Kidney (tissue), 13 donors: ENCODE measurements at regions not wholly inside any gene's neighbourhood (a gene's known extent, or its start where the extent isn't known, plus 50 kb on each side); places are given as distances from the start of the nearest gene placed in this dataset.

Experiments
- DNase-seq, 5 donors: peaks; one replicate each; pipeline ENCODE4 v3.0.0-alpha.2; 2013 to 2020
- FAIRE-seq: peaks from 2 replicates; lab custom pipeline; 2012; peaks lifted over from hg19 to GRCh38; lab: Jason Lieb, UNC
- H3K27ac ChIP-seq, 2 donors: one replicate each; pipeline ENCODE4 v1.7.0; 2013; ENCODE audit warnings: low read depth in 2 of 2, low read length in 2 of 2, inconsistent platforms in 1 of 2
- H3K27me3 ChIP-seq: one replicate; pipeline ENCODE4 v1.7.1; 2013; ENCODE audit warnings: low read length, inconsistent platforms; ENCODE audit not compliant: control insufficient read depth, insufficient read depth
- H3K36me3 ChIP-seq, 3 donors: one replicate each; pipeline versions ENCODE4 v1.7.0 to v1.7.1; 2013; ENCODE audit warnings: low read length in 3 of 3, control low read depth in 1 of 3, inconsistent platforms in 1 of 3; ENCODE audit not compliant: insufficient read depth in 3 of 3, control insufficient read depth in 2 of 3
- H3K4me1 ChIP-seq, 3 donors: one replicate each; pipeline versions ENCODE4 v1.7.0 to v1.7.1; 2013; ENCODE audit warnings: low read length in 3 of 3, inconsistent platforms in 1 of 3, low read depth in 1 of 3; ENCODE audit not compliant: control insufficient read depth in 2 of 3, insufficient read depth in 2 of 3
- H3K4me3 ChIP-seq, 3 donors: one replicate each; pipeline versions ENCODE4 v1.7.0 to v1.8.1; 2013; ENCODE audit warnings: low read length in 3 of 3, control low read depth in 1 of 3, inconsistent platforms in 1 of 3
- H3K9ac ChIP-seq, 3 donors: one replicate each; pipeline versions ENCODE4 v1.7.0 to v1.7.1; 2013; ENCODE audit warnings: low read length in 3 of 3, control low read depth in 1 of 3, inconsistent platforms in 1 of 3
- H3K9me3 ChIP-seq, 3 donors: one replicate each; pipeline versions ENCODE4 v1.7.0 to v1.7.1; 2013; ENCODE audit warnings: low read length in 3 of 3, control low read depth in 1 of 3, inconsistent platforms in 1 of 3; ENCODE audit not compliant: control insufficient read depth in 2 of 3, insufficient read depth in 1 of 3
- CTCF ChIP-seq: IDR thresholded peaks from 3 replicates; pipeline ENCODE4 v1.5.1; 2012; ENCODE audit warnings: mild to moderate bottlenecking, moderate library complexity, borderline replicate concordance; ENCODE audit not compliant: insufficient read depth; ENCODE audit errors: extremely low read depth
- intact Hi-C: fragments of 100-400 bp; cut with DNase I; formaldehyde crosslinking; loops from one replicate; pipeline ENCODE4 v1.11.1; 2022
- donor health status: control.
- donor health status: control.
- donor health status: control.
- donor health status: control.
- donor health status: control.
- donor health status: DM: yes; HTN: yes; CAD: no.
- donor health status: Normal renal cell carcinoma (clear cell type).

GRCh38 chr6:11869672-11870340 is 91.2 kb upstream of the ADTRP start:
- H3K9ac ChIP-seq, result no peak overlapping the region
- FAIRE-seq, result no peak
- TF ChIP-seq CTCF, result no peak
- no peaks in the 10 kb centered on the region for H3K9me3 ChIP-seq
- intact Hi-C loops, result no loop called here
- DNase-seq, result peak in 4 of 5 donors; percentile 25 to 75 (median 57)
- no peak overlapping the region for H3K4me3 ChIP-seq
- H3K27ac ChIP-seq, result no peak overlapping the region
- H3K36me3 ChIP-seq, result no peaks in the 10 kb centered on the region
- peaks cover 0 to 6% (median 0%) of the 10 kb centered on the region in 3 donors for H3K4me1 ChIP-seq
- H3K27me3 ChIP-seq, result no peaks in the 10 kb centered on the region

- no peak for TF ChIP-seq CTCF
- Histone ChIP-seq H3K9me3 (no peaks in the 10 kb centered on the region), H3K9ac (no peak overlapping the region), H3K27me3 (no peaks in the 10 kb centered on the region), H3K4me3 (no peak overlapping the region), H3K4me1 (peaks cover 0 to 6% (median 0%) of the 10 kb centered on the region in 3 donors), H3K36me3 (no peaks in the 10 kb centered on the region), H3K27ac (no peak overlapping the region)
- DNase-seq (no peak), FAIRE-seq (no peak)
- intact Hi-C loops, result no loop called here
These were observed 89.8 kb upstream of the ADTRP start for GRCh38 chr6:11868392-11868791.

GRCh38 chr6:11865680-11866300 is 87.2 kb upstream of the ADTRP start:
- Histone ChIP-seq H3K4me1 (peaks cover 0 to 6% (median 0%) of the 10 kb centered on the region in 3 donors), H3K27ac (no peak overlapping the region), H3K36me3 (no peaks in the 10 kb centered on the region), H3K4me3 (no peak overlapping the region), H3K9ac (no peak overlapping the region), H3K27me3 (no peaks in the 10 kb centered on the region), H3K9me3 (no peaks in the 10 kb centered on the region)
- FAIRE-seq (no peak), DNase-seq (no peak)
- intact Hi-C loops, result no loop called here
- no peak for TF ChIP-seq CTCF
